DOHH2 (cell line): ENCODE measurements at regions not wholly inside any gene's neighbourhood (a gene's known extent, or its start where the extent isn't known, plus 50 kb on each side); places are given as distances from the start of the nearest gene placed in this dataset.

Experiments used
- H3F3A ChIP-seq: fragments of 200-600 bp; sonication (generic), shearing (Covaris generic); 2 replicates; pipeline ENCODE4 v1.6.0; 2016; ENCODE audit warnings: antibody characterized with exemption, mild to moderate bottlenecking; ENCODE audit not compliant: control insufficient read depth, insufficient read depth
- H3K27ac ChIP-seq: fragments of 200-600 bp; sonication (generic); 2 replicates; pipeline ENCODE4 v1.5.1; 2014; ENCODE audit warnings: low read depth, mild to moderate bottlenecking, low read length, moderate library complexity
- H3K27me3 ChIP-seq: fragments of 200-600 bp; sonication (generic); 2 replicates; pipeline ENCODE4 v1.6.1; 2014; ENCODE audit warnings: mild to moderate bottlenecking, low read length, mixed read lengths; ENCODE audit not compliant: control insufficient read depth
- H3K36me3 ChIP-seq: fragments of 200-600 bp; sonication (generic); 2 replicates; pipeline ENCODE4 v1.6.1; 2014; ENCODE audit warnings: mild to moderate bottlenecking, low read length, moderate library complexity, mixed read lengths; ENCODE audit not compliant: control insufficient read depth
- H3K4me1 ChIP-seq: fragments of 200-600 bp; sonication (generic); 2 replicates; pipeline ENCODE4 v1.6.1; 2014; ENCODE audit warnings: mild to moderate bottlenecking, low read length, mixed read lengths; ENCODE audit not compliant: control insufficient read depth
- H3K4me2 ChIP-seq: fragments of 200-600 bp; sonication (generic); 2 replicates; pipeline ENCODE4 v1.6.0; 2014; ENCODE audit warnings: mild to moderate bottlenecking, low read length, moderate library complexity
- H3K4me3 ChIP-seq: fragments of 200-600 bp; sonication (generic); 2 replicates; pipeline ENCODE4 v1.5.1; 2014; ENCODE audit warnings: mild to moderate bottlenecking, low read length, mixed read lengths
- H3K79me2 ChIP-seq: fragments of 200-600 bp; sonication (generic); 2 replicates; pipeline ENCODE4 v1.6.1; 2014; ENCODE audit warnings: mild to moderate bottlenecking, low read length, mixed read lengths; ENCODE audit not compliant: control insufficient read depth
- H3K9me2 ChIP-seq: fragments of 200-600 bp; sonication (generic); replicated peaks from 2 replicates; pipeline ENCODE4 v1.6.1; 2014; ENCODE audit warnings: mild to moderate bottlenecking, low read length, mixed read lengths; ENCODE audit not compliant: control insufficient read depth
- H3K9me3 ChIP-seq: fragments of 200-600 bp; sonication (generic); 2 replicates; pipeline ENCODE4 v1.6.1; 2014; ENCODE audit warnings: antibody characterized with exemption, low read length, mixed read lengths; ENCODE audit not compliant: control insufficient read depth, insufficient read depth
- H4K20me1 ChIP-seq: fragments of 200-600 bp; sonication (generic); 2 replicates; pipeline ENCODE4 v1.6.0; 2014; ENCODE audit warnings: low read depth, mild to moderate bottlenecking, antibody characterized with exemption, low read length, moderate library complexity; ENCODE audit not compliant: control insufficient read depth, insufficient read depth
- EZH2phosphoT487 ChIP-seq: fragments of 200-600 bp; sonication (generic); IDR thresholded peaks from 2 replicates; pipeline ENCODE4 v1.6.1; 2017; ENCODE audit warnings: borderline replicate concordance, mild to moderate bottlenecking, antibody characterized with exemption, low read length, moderate library complexity, mixed read lengths
- TF ChIP-seq, protein P1 (sequence below): fragments of 200-600 bp; sonication (generic); IDR thresholded peaks from one replicate; pipeline ENCODE4 v1.5.1; 2014; ENCODE audit warnings: antibody characterized with exemption, mild to moderate bottlenecking, low read depth, low read length; ENCODE audit not compliant: poor library complexity, severe bottlenecking

DNA sequence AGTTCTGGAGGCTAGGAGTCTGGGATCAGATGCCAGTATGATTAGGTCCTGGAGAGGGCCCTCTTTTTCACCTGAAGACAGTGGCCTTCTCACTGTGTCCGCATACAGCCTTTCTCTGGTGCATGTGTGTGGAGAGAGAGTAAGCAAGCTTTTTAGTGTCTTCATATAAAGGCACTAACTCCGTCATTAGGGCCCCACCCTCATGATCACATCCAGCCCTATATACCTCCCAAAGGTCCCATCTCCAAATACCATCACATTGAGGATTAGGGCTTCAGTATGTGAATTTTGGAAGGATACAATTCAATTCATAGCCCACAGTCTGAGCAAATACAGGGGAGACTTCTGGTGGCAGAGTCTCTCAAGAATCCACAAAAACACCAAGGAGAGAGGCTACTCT, 176.6 kb downstream of the BACH1 start:
- H3K4me2 ChIP-seq = no peak overlapping the region
- peaks cover 9% of the 10 kb centered on the region for H3K4me1 ChIP-seq
- H3F3A ChIP-seq = no peaks in the 10 kb centered on the region
- H3K36me3 ChIP-seq = no peaks in the 10 kb centered on the region
- no peaks in the 10 kb centered on the region for H3K79me2 ChIP-seq
- H3K9me3 ChIP-seq = no peaks in the 10 kb centered on the region
- H3K9me2 ChIP-seq = no peaks in the 10 kb centered on the region
- H4K20me1 ChIP-seq = no peaks in the 10 kb centered on the region
- TF ChIP-seq EZH2phosphoT487 = no peak
- TF ChIP-seq, protein P1, sequence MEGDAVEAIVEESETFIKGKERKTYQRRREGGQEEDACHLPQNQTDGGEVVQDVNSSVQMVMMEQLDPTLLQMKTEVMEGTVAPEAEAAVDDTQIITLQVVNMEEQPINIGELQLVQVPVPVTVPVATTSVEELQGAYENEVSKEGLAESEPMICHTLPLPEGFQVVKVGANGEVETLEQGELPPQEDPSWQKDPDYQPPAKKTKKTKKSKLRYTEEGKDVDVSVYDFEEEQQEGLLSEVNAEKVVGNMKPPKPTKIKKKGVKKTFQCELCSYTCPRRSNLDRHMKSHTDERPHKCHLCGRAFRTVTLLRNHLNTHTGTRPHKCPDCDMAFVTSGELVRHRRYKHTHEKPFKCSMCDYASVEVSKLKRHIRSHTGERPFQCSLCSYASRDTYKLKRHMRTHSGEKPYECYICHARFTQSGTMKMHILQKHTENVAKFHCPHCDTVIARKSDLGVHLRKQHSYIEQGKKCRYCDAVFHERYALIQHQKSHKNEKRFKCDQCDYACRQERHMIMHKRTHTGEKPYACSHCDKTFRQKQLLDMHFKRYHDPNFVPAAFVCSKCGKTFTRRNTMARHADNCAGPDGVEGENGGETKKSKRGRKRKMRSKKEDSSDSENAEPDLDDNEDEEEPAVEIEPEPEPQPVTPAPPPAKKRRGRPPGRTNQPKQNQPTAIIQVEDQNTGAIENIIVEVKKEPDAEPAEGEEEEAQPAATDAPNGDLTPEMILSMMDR = no peak
- H3K4me3 ChIP-seq = no peak overlapping the region
- no peak overlapping the region for H3K27ac ChIP-seq
- no peaks in the 10 kb centered on the region for H3K27me3 ChIP-seq

DNA sequence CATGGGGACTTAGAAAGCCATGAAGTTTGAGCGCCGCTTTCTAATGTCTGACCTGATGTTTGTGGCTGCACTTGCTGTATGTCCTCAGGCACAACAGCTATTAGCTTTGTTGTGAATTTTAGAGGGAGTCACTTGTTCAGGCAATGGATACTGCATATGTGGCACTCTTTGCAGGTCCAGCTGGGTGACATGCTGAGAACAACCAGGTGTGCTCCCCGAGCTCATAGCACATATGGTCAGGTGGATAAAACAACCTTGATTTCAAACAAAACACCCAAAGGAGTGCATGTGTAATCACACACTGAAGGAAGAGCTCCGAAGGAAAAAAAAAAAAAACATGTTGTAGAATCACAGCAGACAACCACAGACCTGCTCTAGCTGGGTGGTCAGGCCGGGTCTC, 178.6 kb downstream of the BACH1 start:
- Histone ChIP-seq H3K27ac (no peak overlapping the region), H3K4me2 (no peak overlapping the region), H3K27me3 (no peaks in the 10 kb centered on the region), H3K4me3 (no peak overlapping the region), H3K9me3 (no peaks in the 10 kb centered on the region), H3K36me3 (no peaks in the 10 kb centered on the region), H4K20me1 (no peaks in the 10 kb centered on the region), H3F3A (no peaks in the 10 kb centered on the region), H3K79me2 (no peaks in the 10 kb centered on the region), H3K9me2 (no peaks in the 10 kb centered on the region), H3K4me1 (peaks cover 6% of the 10 kb centered on the region)
- TF ChIP-seq EZH2phosphoT487 = no peak
- TF ChIP-seq, protein P1 = no peak

DNA sequence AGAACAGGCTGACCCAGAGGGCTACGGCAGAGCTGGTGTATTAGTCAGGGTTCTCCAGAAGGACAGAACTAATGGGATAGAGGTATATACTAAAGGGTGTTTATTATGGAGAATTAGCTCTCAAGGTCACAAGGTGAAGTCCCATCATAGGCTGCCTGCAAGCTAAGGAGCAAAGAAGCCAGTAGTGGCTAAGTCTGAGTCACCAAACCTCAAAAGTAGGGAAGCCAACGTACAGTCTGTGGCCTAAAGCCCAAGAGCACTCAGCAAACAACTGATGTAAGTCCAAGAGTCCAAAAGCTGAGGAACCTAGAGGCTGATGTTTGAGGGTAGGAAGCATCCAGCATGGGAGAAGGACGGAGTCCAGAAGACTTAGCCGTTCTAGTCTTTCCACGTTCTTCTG, 179.2 kb downstream of the BACH1 start:
- no peak overlapping the region for H3K27ac ChIP-seq
- TF ChIP-seq, protein P1 = no peak
- no peak for TF ChIP-seq EZH2phosphoT487
- H3K9me3 ChIP-seq = no peaks in the 10 kb centered on the region
- no peak overlapping the region for H3K4me2 ChIP-seq
- no peak overlapping the region for H3K4me3 ChIP-seq
- no peaks in the 10 kb centered on the region for H3K36me3 ChIP-seq
- peaks cover 6% of the 10 kb centered on the region for H3K4me1 ChIP-seq
- H3F3A ChIP-seq = no peaks in the 10 kb centered on the region
- no peaks in the 10 kb centered on the region for H3K27me3 ChIP-seq
- H3K9me2 ChIP-seq = no peaks in the 10 kb centered on the region
- H4K20me1 ChIP-seq = no peaks in the 10 kb centered on the region
- no peaks in the 10 kb centered on the region for H3K79me2 ChIP-seq

DNA sequence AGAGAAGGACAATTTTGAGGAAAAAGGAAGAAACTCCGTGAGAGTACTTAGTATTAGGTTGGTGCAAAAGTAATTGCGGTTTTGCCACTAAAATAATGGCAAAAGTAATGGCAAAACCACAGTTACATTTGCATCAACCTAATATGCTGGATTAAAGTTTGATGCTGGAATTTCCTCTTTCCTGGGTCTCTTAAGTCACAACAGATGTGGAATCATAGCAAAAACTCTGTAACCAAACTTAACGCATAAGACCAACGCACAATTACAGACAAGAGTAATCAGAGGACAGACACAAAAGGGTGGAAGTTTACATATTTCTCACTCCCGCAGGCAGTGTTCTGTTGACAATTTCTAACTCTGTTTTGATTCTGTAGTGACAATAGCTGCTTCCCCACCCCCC, 182.4 kb downstream of the BACH1 start:
- Histone ChIP-seq H3F3A (no peaks in the 10 kb centered on the region), H3K79me2 (no peaks in the 10 kb centered on the region), H3K4me1 (peaks cover 6% of the 10 kb centered on the region), H3K9me2 (no peaks in the 10 kb centered on the region), H3K27me3 (no peaks in the 10 kb centered on the region), H3K4me3 (no peak overlapping the region), H3K36me3 (no peaks in the 10 kb centered on the region), H3K9me3 (no peaks in the 10 kb centered on the region), H3K4me2 (no peak overlapping the region), H3K27ac (no peak overlapping the region), H4K20me1 (no peaks in the 10 kb centered on the region)
- TF ChIP-seq, protein P1 = no peak
- no peak for TF ChIP-seq EZH2phosphoT487
